ENCODE measurements at regions not wholly inside any gene's neighbourhood (a gene's known extent, or its start where the extent isn't known, plus 50 kb on each side); places are given as distances from the start of the nearest gene placed in this dataset.
A peak's percentile ranks its signal among the peaks of the same experiment; 100 is the strongest.
"Not testable (repeated sequence)": the region's sequence is repeated elsewhere in the genome, so short reads cannot be mapped to it uniquely, and the experiment has no call there.

DNA sequence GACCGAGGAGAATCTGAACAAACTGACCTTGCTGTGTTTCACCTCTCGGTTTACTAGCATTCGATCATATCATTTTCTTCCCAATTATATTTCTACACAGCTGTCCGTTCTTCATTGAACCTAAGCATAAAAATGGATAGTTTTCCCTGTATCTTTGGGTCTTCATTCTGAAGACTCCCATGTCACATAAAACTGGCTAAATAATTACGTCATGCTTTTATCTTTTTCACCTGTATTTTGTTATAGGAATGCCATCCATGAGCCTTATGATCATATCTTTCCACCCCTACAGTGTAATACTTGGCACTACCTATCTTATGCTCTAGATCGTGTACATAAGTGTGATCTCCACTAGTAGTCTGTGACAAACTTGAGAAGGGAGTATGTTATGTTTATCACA lies 456.1 kb downstream of the FGF13 start:
- DNase-seq (ENCODE audit: low read depth in 4 of 4, low spot score in 3 of 4), result no peak

DNA sequence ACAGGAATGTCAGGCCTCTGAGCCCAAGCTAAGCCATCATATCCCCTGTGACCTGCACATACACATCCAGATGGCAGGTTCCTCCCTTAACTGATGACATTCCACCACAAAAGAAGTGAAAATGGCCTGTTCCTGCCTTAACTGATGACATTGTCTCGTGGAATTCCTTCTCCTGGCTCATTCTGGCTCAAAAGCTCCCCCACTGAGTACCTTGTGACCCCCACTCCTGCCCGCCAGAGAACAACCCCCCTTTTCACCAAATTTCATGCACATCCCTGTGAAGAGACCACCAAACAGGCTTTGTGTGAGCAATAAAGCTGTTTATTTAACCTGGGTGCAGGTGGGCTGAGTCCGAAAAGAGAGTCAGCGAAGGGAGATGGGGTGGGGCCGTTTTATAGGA lies 447.4 kb downstream of the FGF13 start:
- DNase-seq (ENCODE audit: low read depth in 4 of 4, low spot score in 3 of 4), result not testable (repeated sequence)

DNA sequence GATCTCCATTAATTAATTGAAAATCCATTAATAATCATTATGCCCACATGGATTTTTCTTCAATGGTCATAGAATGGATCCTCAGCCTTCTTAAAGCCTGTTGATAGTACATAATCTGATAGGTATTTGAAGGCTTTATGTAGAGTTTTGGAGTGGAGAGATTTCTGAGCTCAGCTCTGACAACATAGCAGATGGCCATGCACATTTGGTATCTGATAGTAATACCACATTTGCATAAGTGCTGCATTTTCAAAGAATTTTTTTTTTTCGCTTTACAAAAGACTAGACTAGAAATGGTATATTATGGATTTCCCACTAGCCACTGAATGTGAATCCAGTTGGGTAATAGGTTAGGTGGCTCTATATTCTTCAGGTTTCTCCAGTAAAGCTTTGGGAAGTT lies 440.6 kb downstream of the FGF13 start:
- no peak for DNase-seq (ENCODE audit: low read depth in 4 of 4, low spot score in 3 of 4)

DNA sequence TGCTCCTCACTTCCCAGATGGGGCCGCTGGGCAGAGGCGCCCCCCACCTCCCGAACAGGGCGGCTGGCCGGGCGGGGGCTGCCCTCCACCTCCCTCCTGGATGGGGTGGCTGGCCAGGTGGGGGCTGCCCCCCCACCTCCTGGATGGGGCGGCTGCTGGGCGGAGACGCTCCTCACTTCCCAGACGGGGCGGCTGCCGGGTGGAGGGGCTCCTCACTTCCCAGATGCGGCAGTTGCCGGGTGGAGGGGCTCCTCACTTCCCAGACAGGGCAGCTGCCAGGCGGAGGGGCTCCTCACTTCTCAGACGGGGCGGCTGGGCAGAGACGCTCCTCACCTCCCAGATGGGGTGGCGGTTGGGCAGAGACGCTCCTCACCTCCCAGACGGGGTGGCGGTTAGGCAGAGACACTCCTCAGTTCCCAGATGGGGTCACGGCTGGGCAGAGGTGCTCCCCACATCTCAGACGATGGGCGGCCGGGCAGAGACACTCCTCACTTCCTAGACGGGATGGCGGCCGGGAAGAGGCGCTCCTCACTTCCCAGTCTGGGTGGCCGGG lies 428.8 kb downstream of the FGF13 start:
- DNase-seq (ENCODE audit: low read depth in 4 of 4, low spot score in 3 of 4), result not testable (repeated sequence)

DNA sequence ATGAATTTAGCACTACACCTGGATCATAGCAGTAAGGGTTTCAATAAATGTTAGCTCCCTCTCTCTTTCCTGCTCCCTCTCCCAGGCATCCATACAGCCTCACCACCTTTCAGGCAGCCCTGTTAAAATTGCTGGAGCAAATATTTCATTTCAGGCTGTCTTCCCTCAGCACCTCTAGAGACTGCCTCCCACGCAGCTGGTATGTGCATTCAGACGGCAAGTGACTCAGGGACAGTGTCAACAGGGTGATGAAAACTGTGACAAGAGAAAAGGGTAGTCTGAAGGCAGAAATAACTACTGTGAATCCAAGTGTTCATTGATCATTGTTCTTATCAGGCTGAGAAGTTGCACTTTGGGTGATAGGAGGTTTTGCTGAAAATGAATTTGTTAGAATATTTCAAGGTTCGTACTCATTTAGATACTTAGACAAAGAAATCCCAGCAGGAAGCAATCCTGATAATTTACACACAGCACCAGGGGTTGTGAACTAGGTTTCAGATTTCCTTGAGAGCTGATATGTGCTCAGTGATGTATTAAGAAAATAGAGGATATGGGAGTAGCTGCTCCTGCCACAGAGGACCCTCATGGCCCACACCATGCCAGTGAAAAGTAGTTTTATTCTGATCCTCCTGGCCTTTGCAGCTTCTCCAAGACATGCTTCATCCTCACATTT lies 424.2 kb downstream of the FGF13 start:
- DNase-seq (ENCODE audit: low read depth in 4 of 4, low spot score in 3 of 4), result peak; percentile 2 to 31 (median 12)

DNA sequence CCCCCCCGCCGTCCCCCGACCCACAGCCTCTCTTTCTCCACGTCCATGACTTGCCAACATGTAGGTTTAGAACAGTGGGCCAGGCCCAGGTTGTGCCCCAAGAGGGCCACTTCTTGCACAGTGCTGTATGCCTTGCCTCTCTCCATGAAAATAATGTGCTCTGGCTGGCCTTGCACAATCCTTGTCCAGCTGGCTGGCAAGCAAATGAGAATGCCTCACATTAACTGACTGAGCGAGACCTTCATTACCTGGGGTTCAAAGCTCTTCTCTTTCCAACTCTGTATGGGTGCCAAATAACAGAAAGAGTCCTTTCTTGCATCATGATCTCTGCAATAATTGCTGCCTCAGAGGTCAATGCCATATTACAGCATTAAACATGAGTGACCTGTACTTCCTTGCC lies 416.6 kb downstream of the FGF13 start:
- DNase-seq (ENCODE audit: low read depth in 4 of 4, low spot score in 3 of 4), result no peak

DNA sequence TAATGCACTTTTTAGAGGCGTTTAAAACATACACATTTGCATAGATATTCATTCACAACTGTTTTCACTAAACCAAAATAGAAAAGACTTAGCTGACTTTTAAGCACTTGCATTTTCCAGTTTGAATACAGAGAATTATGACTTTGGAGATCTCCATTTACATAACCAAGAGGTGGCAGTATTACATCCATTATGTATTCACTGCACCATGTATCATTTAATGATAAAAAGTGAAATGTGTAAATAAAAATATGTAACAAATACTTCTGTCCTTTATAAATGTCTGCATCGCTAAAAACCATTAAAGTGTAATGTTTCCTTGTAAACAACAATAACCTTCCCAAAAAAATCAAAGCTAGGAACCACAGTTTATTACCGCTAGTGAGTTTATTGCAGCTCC lies 413.2 kb downstream of the FGF13 start:
- DNase-seq (ENCODE audit: low read depth in 4 of 4, low spot score in 3 of 4), result no peak

DNA sequence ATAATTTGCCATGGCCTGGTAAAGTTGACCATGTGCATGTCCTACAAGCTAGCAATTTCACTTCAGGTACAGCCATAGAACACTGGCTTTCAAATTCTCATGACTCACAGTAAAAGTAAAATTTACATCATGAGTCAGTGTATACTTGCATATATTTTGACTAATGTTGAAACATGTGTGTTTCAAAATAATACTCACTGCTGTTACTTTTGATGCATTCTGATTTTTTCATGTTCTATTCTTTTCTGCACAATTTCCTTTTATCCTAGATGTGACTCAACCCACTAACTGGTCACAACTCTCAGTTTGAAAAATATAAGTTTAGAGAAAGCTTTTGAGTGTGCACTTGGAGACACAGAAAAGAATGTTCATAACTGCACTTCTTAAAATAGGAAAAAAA lies 365.7 kb downstream of the FGF13 start:
- DNase-seq (ENCODE audit: low read depth in 4 of 4, low spot score in 3 of 4), result no peak

DNA sequence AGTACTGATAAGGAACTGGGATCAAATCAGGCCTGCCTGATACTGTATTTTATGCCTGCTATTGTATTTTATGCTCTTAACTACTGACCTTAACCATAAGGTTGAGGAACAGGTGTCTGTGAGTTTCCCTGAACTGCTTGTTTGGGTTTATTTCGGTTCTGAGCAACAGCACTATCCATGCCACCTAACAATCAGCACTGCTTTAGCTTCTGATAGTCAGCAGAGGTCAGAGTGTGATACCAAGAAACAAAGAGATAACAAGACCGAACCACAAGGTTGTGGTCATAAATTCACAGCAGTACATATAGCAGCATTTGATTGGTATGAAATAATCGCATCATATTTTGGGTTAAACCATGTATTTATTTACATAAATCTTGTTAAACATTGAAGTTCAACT lies 362.2 kb downstream of the FGF13 start:
- DNase-seq (ENCODE audit: low read depth in 4 of 4, low spot score in 3 of 4), result no peak

DNA sequence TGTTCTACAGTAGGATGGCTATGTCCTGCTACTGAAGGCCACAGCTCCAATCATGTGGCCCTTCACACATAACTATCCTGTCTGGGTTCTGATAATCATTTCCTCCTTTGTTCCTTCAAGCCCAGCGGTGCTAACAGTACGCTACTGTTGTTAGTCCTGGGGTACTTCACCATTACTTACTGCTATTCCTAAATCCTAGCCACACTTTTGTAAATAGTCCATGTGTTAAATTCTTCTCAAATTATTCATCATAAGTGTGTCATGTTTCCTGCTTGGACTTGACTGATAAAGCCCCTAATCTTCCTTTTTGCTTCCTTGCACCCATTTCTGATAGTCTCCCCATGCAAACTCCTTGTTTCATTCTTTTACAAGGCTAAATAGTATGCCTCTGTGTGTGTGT lies 332.6 kb downstream of the FGF13 start:
- DNase-seq (ENCODE audit: low read depth in 4 of 4, low spot score in 3 of 4), result no peak

DNA sequence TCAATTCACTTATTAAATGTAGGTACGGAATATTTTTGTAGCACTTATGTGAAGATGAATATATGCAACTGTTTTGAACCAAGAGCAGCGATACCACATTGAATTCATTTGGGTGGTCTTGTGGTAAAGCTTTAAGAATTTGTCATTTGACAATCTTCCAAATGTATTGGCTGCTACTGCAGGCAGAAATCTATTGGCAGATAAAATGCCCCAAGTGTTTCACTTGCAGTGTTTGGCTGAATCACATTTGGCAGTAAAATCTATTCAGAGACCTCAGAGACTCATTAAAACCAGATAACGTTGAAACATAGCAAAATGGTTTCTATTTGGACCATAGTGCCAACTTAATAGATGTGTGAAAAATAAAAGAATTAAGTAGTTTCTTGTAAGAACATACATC lies 303.4 kb downstream of the FGF13 start:
- no peak for DNase-seq (ENCODE audit: low read depth in 4 of 4, low spot score in 3 of 4)

DNA sequence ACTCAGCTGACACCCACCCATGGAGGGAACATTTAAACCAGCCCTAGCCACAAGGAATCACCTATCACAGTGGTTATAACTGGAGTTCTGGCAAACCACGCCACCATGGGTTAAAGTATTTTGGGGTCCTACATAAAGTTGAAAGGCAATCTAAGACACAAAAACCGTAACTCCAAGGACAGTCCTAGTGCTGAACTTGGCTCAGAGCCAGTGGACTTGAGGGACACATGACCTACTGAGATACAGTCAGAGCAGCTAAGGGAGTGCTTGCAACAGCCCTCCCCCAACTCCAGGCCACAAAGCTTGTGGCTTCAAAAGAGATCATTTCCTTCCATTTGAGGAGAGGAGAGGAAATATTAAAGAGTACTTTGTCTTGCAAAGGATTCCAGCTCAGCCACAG lies 300.5 kb downstream of the FGF13 start:
- no peak for DNase-seq (ENCODE audit: low read depth in 4 of 4, low spot score in 3 of 4)

Measured in right renal pelvis (tissue), 4 donors.